Left forelimb (tissue), 1 donor: ENCODE measurements at regions not wholly inside any gene's neighbourhood (a gene's known extent, or its start where the extent isn't known, plus 50 kb on each side); places are given as distances from the start of the nearest gene placed in this dataset.
A peak's percentile ranks its signal among the peaks of the same experiment; 100 is the strongest.
"Not testable (repeated sequence)": the region's sequence is repeated elsewhere in the genome, so short reads cannot be mapped to it uniquely, and the experiment has no call there.

Experiments
- DNase-seq: peaks from one replicate; pipeline ENCODE4 v3.0.0-alpha.2; 2018; ENCODE audit warnings: low spot score

DNA sequence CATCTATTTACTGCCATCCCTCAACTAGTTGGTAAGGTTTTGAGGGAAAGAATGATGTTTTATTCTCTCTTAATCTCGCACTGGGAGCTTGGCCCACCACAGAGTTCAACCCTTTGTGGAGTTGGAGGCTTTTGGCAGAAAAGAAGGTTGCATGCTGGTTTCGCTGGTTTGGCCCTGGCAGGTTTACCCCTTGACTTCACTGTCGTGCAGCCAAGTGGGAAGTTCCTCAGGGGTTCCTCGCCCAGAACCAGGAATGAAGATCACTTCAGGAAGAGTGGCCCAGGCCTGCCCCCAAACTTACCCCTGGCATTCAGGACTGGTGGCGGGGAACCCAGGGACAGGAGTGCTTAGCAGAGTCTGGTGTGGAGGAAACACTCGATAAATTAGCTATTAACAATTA, 103.1 kb upstream of the LYZL2 start:
- no peak for DNase-seq

DNA sequence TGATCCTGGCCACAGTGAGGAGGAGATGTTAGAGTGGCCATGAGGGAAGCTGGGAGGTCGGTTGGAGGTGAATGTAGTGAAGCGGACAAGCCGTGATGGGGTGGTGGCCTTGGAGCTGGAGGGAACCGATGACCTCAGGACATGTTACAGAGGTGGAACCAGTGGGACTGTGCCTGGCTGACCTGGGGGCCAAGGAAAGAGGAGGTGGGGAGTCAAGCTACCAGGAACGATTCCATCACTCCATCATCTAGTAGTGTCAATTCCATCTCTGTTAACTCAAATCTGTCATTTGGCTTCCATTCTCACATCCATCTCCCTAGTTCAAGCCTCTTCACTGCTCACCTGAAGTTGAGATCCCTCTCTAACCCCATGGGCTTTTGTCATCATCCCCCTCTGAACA, 102.4 kb upstream of the LYZL2 start:
- DNase-seq = no peak

DNA sequence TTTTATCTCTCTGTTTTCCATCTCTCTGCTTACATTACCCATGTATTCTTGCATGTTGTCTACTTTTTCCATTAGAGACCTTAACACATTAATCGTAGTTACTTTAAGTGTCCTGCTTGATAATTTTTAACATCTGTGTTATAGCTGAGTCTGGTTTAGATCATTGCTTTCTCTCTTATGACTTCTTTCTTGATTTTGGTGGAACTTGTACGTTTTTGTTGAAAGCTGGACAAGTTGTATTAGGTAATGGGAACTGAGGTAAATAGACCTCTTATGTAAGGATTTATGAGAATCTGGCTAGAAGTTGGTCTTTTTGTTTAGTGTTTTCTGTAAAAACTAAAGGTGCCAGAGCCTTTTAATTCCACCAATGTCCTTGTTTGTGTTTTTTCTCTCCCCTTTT, 100.8 kb upstream of the LYZL2 start:
- no peak for DNase-seq

DNA sequence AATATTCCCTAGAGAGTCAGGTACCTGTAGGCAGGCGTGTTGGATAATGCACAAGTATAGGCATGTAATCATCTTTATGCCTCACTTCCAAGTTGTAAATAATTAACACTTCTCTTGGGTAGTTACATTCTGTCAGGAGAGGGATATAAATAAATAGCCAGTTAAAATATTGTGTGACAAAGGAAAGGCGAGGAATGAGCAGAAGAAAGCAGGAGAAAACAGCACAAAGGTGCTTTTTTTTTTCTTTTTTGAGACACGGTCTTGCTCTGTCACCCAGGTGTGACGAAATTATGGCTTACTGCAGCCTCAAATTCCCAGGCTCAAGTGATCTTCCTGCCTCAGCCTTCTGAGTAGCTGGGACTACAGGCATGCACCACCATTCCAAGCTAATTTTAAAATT, 99.2 kb upstream of the LYZL2 start:
- no peak for DNase-seq

DNA sequence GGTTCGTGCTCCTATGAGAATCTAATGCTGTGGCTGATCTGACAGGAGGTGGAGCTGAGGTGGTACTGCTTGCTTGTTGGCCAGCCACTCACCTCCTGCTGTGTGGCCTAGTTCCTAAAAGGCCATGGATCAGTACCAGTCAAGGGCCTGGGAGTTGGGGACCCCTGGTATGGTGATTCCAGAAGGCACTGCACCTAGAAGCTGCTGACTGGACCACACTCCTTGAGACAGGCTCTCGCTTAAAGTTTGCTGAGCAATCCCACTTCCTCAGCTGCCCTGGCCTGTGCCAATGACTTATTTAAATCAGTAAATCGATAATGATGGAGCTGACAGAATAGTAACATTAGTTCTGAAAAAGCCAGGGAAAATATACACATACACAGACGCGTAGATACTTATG, 98.6 kb upstream of the LYZL2 start:
- DNase-seq = no peak

DNA sequence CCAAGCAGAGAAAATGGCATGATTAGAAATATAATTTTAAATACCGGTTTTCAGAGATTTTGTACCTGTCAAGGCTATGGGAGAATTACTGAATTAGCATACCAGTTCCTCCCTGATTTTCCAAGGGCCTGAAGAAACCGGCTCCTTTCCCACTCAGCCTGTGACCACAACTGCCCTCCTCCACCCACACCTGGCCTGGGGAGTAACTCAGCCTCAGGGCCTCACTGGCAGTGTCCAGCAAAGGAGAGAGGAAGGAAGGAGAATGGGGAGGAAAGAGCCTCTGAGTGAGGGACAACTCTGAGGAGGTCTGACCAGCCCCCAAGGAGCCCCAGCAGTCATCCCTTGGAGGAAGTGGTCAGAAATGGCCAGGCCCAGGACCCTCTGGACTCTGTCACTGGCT, 98.0 kb upstream of the LYZL2 start:
- DNase-seq = no peak

DNA sequence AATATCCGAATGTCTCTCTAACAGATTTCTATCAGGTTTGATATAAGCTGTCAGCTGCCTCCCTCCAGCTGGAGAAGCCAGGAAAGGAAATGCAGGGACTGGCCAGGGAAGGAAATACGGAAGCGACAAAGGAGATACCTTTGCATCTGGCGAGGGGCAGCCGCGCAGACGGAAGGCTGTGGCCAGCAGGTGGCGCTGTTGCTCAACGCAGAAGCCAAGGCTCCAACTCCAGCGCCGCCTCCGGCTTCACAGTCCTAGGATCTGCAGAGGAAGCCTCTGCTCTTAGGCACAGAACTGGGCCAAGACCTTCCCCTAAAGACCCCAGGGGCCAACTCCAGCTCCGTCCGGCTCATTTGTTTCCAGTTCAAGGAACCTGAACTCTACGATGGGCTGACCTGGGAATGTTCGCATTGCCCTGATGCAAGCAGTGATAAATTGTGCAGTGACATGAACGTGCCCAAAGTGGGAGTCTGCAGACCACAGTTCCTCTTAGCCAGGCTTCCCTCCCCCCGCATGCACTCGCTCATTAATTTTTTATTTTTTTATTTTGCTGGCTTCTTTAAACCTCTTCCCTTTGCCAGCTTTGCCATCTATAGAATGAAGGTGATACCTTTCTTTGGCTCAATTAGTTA, 97.3 kb upstream of the LYZL2 start:
- DNase-seq = peak; percentile 88

DNA sequence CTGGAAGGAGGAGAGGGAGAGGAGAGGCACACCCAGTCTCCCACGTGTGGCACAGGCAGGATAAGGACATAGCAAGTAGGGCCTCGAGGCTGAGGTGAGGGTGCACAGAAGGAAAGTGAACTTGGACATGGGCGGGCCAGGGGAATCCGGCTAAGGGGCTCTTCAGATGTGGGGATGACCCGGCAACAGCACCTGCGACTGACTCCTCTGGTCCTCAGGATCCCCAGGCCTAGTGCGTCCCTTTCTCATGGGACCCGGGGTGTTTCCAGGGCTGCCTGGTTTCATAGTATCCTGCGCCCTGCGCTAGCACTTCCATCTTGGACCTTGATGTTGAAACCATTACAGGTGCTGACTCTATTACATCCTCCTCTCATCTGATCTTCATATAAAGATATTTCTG, 96.1 kb upstream of the LYZL2 start:
- DNase-seq = no peak

DNA sequence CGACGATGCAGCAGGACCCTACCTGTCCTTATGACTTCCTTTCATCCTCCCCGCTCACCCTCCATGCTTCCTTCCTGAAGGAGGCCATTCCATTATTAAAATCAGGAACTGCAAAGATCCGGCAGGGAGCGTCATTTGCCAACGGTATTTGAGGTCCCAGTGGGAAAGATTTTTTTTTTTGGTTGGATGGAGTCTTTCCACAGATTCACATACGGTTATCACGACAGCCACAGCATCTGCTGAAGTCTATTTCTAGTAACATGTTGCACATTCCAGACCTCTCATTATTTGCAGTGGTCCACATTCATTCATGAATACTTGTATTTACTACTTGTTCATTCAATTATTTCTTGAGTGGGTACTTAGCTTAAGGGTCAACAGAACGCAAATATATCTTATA, 94.7 kb upstream of the LYZL2 start:
- no peak for DNase-seq

DNA sequence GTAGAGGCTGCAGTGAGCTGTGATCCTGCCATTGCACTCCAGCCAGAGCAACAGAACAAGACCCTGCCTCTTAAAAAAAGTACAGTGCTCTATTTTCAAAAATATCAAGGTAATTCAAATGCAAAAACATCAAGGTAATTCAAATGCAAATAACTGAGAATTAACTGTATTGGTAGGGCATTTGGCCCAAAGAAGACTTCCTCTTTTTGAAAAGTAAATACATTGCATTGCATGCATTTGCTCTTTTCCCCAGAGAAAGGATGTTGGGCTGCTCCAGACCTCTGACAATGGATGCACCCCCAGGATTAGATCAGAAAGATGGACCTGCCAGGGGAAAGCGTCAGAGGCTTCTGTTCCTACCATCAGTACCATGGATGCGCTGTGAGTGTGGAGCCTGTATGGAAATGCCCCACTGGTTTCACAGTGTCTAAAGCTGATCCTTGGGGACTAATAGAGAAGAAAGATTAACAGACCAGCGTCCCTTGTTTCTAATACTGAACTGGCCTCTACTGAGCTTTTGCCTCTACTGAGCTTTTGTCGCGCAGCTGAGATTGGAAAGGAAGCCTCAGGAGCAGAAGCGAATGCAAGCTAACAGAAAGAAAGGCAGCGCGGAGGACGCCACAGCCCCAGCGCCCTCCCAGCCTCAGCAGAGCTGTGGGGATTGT, 93.5 kb upstream of the LYZL2 start:
- no peak for DNase-seq

DNA sequence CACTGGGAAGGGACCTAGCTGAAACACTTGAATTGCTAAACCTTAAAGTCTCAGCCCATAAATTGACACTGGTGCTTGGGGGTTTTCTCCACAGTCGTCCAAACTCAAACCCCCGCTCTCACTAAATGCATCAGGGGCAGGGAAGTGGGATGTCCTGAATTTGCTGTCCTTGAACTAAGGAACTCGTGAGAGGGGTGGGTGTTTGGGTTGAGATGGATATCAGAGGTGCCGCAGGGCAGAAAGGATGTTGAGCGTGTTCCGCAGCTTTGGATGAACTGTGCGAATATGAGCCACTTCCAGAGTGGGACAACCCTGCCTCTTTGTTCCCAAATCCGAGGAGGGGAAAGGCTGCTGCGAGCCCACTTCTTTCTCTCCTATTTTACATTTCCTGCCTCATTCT, 90.3 kb upstream of the LYZL2 start:
- no peak for DNase-seq

DNA sequence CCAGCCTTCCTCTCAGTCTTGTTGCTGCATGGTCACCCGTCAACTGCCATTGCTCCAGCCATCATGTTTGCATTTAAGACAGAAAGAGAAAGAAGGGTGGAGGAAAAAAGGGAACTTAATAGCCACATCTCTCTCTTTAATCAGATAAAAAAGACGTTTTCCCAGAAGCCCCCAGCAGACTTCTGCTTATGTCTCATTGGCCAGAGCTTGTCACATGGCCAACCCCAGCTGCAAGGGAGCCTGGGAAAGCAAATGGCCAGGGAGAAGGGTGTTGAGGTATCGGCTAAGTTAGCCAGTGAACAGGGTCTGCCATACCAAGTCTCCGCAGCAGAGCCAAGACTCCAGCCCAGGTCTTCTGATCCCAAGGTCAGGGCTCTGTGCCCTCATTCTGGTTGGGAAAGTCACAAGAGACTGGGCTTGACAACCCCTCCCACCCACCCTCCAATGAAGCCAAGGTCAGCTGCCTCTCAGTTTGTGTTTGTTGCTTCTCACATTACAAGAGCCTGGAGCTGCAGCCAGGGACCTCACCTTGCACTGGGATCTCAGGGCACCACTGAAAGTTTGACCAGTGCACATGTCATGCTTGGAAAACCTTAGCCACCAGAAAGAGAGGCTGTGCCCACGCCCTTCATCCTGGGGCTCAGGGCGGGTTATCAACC, 80.3 kb upstream of the LYZL2 start:
- no peak for DNase-seq

DNA sequence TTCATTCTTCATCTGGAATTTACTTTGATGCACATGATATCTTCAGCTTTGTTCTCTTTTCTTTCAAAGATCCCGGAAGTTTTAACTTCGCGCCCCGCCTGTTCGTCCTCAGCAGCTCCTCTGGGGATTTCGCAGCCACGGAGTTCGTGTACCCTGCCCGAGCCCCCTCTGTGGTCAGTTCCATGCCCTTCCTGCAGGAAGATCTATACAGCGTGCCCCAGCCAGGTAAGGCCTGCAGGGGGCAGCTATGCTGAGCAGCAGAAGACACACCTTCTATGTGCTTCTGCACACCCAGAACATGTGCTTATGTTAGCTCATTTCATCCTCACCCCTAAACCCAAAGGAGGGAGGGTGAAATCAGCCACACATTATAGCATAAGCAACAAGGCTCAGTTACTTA, 79.7 kb upstream of the LYZL2 start:
- no peak for DNase-seq

DNA sequence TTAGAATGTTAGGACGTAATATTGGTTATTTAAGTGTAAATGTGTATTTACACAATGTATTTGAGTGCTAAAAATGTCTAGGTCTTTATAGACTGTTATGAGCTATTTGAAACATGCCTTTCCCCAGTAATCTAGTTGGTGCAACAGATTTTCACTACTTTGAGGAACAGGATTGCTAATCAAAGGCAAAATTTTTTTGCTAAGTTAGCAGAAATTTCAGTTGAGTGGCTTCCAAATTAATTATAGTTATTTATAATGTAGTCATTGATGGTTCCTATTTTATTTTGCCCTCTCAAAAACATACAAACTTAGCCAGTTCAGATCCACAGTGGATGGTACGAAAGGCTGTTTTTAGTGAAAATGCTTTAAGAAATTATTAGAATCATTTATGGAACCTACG, 78.7 kb upstream of the LYZL2 start:
- no peak for DNase-seq

DNA sequence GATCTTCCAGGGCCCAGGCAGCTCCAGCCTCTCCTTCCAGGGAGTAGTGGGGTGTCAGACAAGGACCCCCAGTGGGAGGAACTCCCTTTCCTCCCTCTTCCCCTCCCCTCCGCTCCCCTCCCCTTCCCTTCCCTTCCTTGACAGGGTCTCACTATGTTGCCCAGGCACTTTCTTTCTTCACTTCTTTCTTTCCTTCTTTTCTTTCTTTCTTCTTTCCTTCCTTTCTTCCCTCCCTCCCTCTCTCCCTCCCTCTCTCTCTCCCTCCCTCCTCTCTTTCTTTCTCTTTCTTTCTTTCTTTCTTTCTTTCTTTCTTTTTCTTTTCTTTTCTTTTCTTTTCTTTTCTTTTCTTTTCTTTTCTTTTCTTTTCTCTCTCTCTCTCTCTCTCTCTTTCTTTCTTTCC, 76.6 kb upstream of the LYZL2 start:
- not testable (repeated sequence) for DNase-seq

DNA sequence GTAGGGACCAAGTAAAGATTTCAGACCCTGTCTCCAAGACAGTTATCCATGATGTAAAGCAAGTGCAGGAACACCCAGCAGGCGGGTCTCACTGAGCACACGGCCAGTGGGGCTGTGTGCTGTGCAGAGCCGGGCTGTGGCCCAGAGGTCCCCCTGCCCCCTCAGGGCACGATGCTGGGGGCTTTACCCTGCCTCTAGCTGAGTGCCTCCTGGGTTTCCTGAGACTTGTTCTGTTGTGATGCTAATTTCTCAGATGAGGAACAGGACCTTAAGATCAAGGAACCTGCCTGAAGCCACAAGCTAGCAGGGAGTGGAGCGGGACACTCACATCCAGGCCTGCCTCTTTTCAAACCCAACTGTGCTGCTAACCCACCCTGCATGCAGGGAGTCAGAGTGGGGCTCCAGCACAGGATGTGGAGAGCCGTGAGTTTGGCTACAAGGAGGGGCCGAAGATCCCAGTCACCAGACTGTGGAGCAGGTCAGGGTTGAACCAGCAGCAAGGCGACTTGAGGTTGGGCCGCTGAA, 76.1 kb upstream of the LYZL2 start:
- DNase-seq = no peak

DNA sequence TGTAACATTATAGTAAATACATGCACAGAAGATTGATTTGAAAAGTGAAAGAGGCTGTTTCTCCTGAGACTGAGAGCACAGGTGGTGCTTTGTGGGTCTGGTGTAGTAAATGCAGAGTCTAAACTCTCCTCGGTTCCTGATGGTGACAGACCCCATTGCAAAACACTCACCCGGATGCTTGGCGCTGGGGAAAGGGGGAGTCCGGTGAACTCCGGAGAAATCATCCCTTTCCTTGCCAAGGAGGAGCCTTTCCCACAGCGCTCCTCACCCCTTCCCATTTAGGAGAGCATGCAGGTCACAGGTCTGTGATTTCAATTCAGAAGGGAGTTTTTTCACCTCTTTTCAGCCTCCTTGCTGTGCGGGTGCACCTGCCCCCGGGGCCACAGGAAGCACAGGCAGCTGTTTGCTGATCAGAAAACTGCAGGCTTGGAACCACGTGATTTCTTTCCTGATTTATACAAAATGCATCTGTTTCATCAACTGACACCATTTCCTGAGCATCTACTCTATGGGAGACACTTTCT, 75.6 kb upstream of the LYZL2 start:
- DNase-seq = no peak

DNA sequence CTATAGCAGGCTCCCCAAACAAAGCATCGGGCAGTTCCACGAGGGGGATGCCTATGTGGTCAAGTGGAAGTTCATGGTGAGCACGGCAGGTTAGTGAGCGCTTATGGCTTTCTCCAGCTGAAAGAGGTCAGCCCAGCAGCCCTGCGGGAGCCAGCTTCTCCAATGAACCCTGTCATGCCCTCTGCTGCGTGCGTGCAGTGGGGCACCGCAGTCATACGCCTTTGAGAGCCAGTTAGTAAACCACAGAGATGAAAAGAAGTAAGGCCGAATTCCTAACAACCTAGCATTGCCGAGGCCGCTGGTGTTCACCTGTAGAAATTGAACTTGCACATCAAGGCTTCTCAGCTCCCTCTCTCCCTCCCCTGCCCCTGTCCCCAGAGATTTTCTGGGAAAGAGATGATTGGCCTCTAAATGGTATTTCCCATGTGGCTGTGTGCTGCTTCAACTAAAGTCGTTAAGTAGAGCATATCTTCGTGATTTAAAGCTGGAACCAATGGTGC, 75.1 kb upstream of the LYZL2 start:
- not testable (repeated sequence) for DNase-seq

DNA sequence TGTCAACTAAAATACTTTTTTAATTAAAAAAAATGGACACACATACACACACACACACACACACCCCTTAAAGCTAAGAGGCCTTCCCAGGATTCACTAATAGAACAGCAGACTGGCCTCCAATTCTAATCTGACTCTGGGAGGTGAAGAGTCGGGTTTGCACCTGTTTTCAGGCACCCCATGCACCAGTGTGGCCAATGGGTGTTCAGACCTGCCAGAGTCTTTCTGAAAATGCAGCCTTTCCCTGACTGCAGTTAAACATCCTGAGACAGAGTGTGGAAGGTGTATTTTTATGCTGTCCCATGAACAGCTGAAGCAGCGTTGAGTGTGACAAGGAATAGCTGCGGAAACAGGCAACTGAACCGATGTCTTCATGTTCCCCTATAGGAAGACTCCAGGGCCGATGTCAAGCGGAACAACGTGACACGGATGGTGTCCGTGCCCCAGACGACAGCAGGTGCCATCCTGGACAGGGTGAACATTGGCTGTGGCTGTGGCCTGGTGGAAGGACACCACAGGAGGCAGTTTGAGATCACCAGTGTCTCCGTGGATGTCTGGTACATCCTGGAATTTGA, 74.6 kb upstream of the LYZL2 start:
- no peak for DNase-seq

DNA sequence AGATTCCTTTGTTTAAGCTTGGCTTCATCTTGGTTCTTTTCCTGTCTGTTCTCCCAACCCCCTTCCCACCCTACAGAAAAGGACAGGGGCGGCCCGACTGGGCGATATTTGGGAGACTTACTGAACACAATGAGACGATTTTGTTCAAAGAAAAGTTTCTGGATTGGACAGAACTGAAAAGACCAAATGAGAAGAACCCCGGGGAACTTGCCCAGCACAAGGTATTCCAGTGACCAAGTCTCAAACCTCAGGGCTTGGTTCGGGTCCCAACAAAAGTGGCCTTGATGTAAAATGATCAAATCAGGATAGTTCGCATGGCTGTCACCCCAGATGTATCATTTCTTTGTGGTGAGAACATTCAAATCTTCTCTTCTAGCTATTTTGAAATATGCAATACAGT, 73.9 kb upstream of the LYZL2 start:
- not testable (repeated sequence) for DNase-seq

DNA sequence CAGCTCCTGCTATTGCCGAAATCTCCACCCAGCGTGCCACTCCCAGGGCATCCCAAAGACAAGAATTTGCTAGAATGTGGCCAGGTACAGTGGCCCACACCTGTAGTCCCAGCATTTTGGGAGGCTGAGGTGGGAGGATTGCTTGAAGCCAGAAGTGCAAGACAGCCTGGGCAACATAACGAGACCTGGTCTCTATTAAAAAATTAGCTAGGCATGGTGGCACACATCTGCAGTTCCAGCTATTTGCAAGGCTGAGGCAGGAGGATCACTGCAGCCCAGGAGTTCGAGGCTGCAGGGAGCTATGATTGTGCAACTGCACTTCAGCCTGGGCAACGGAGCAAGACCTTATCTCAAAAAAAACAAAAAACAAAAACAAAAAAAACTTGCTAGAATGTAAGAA, 73.3 kb upstream of the LYZL2 start:
- no peak for DNase-seq

DNA sequence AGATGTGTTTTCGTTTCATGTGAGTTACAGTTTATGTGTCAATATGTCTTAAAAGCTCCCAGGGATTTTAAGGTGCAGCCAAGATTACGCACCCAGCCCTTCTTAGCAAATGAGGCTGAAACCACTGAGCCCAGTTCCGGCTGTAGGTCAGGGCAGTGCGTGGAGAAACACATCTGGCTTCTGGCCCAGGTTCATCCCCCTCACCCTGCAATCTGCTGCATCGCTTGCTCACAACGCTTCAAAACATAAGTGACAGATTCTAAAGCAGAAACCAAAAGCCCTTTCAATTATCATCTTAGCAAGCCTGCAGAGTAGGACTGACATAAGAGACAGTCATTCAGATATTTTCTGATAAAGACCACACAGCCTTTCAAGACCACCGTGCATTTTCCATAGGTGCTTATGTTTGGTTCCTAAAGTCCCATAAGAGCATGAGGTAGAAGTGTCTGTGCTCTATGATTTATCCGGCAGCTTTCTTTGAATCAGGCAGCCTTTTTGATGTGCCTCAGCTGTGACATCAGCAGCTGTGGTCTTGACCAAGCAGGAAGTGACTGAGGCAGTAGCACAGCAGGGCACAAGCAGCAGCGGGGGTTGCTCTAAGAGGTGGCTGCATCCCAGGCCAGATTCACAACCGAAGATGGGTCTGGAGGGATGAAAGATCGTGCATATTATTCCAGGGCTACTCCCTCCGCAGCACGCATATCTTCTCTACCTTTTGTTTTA, 72.1 kb upstream of the LYZL2 start:
- DNase-seq = no peak
